ENCODE measurements at regions not wholly inside any gene's neighbourhood (a gene's known extent, or its start where the extent isn't known, plus 50 kb on each side); places are given as distances from the start of the nearest gene placed in this dataset.

DNA sequence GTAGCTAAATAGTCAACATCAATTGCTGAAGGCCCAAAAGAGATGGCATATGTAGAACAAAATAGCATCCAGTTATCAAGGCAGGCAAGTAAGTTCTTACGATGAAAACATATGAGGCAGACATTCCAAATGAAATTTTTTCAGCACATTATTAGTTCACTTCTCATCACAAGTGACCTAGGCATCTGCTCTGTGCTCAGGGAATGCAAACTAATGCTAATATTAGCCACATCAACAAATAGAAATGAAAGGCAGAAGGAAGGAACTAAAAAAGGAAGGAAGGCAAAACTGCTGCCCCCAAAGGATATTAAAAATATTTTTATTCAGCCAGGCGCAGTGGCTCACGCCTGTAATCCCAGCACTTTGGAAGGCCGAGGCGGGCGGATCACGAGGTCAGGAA is 51.2 kb upstream of the ROCK1 start:
- no peak for DNase-seq (ENCODE audit: low read depth in 2 of 2)

GRCh38 chr18:21163647-21164547 is 52.3 kb upstream of the ROCK1 start:
- no peak for DNase-seq (ENCODE audit: low read depth in 2 of 2)

DNA sequence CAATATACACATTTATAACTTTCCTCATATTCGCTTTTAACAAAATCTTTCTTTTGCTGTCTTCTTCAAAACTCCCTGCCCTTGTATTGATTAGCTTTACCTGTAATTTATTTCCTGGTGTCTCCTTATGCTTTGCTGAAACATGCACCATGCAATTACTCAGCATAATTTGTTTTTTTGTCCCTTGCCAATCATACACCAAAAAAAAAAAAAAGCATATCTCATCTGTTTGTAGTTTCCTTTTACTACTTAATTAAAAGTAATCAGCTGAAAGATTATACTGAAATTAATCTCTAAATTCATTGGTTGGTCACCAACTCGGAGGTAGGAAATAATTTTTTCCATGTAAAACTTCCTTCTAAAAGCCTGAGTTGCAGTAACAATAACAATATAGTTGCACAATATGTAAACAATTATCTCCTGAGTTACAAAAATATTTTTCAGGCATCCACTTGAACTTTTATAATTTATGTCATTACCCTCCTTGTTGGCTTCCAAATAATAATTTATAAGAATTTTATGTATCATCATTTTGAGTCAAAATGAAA is 53.0 kb upstream of the ROCK1 start:
- no peak for DNase-seq (ENCODE audit: low read depth in 2 of 2)

- DNase-seq (ENCODE audit: low read depth in 2 of 2) = no peak
Observed at GRCh38 chr18:21167641-21168377, 56.2 kb upstream of the ROCK1 start.

DNA sequence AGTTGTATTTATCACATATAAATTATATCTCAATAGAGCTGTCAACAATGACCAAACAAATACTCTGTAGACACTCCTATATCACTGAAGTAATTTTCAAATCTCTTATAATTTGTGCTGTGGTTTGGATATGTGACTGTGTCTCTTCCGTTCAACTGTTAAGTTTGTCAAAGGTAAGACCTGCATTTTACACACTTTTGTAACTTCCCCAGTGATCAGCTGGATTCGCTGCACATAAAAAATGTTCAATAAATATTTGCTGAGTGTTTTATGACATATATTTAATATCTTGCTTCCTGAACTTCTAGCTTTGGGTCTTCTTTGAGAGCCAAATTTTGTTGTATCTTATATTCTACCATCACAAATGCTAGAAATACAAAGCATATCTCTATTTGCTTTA is 57.3 kb upstream of the ROCK1 start:
- DNase-seq (ENCODE audit: low read depth in 2 of 2) = no peak

GRCh38 chr18:21177822-21178221 is 64.2 kb upstream of the GREB1L start:
- no peak for DNase-seq (ENCODE audit: low read depth in 2 of 2)

- peak; percentile 17 to 38 for DNase-seq (ENCODE audit: low read depth in 2 of 2)
Observed at GRCh38 chr18:21179590-21180220, 62.3 kb upstream of the GREB1L start.

GRCh38 chr18:21180588-21180987 is 61.4 kb upstream of the GREB1L start:
- DNase-seq (ENCODE audit: low read depth in 2 of 2) = no peak

- no peak for DNase-seq (ENCODE audit: low read depth in 2 of 2)
Observed at GRCh38 chr18:21181766-21182165, 60.3 kb upstream of the GREB1L start.

GRCh38 chr18:21183670-21184069 is 58.4 kb upstream of the GREB1L start:
- no peak for DNase-seq (ENCODE audit: low read depth in 2 of 2)

DNA sequence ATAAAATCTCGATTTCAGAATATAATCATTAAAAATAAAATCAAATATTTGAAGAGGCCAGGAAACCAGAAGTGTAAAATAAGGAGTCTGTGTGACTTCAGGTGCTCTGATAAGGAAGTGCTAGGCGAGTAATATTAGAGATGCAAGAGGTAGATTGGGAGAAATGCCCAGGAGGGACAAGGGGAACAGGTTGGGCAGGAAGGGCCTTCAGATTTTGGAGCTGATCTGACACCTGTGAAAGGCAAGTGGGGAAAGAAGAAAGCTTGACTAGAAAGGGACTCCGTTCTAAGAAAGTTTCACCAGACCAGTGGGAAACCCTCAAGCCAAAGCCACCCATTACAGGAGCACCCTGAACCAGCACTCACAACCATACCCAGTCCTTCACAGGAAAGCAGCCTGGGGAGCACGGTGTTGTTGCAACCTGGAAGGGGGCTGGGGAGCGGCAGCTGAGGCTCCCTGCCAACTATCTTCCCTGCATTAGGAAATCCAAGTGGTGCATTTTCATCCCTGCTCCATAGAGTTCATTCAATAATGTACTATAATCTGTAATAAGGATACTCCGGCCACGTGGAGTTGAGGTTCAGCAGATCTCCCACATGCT is 57.5 kb upstream of the GREB1L start:
- no peak for DNase-seq (ENCODE audit: low read depth in 2 of 2)

GRCh38 chr18:21187886-21188285 is 54.1 kb upstream of the GREB1L start:
- DNase-seq (ENCODE audit: low read depth in 2 of 2) = no peak

- DNase-seq (ENCODE audit: low read depth in 2 of 2) = peak in 1 of 2 donors; percentile 17
Observed at GRCh38 chr18:21191596-21192307, 50.3 kb upstream of the GREB1L start.

Measured in activated CD4-positive, alpha-beta T cell treated with anti-CD3 and anti-CD28 coated beads for 24 hours (primary cell).